HG03196 (cell line): ENCODE measurements at regions not wholly inside any gene's neighbourhood (a gene's known extent, or its start where the extent isn't known, plus 50 kb on each side); places are given as distances from the start of the nearest gene placed in this dataset.

Experiments used
- ATAC-seq: cut with Tn5 transposase; IDR thresholded peaks from one replicate; pipeline ENCODE4 v1.9.1; 2021; ENCODE audit not compliant: unreplicated experiment

GRCh38 chr6:97790926-97791590, 508.0 kb upstream of the MMS22L start:
- ATAC-seq = no peak

GRCh38 chr6:97805596-97805995, 522.6 kb upstream of the MMS22L start:
- no peak for ATAC-seq

GRCh38 chr6:97812940-97813339, 529.9 kb upstream of the MMS22L start:
- ATAC-seq = no peak

- no peak for ATAC-seq
These were observed 531.0 kb upstream of the MMS22L start for GRCh38 chr6:97813889-97814567.

- no peak for ATAC-seq
These were observed 532.3 kb upstream of the MMS22L start for GRCh38 chr6:97815301-97815812.

- ATAC-seq = no peak
These were observed 533.5 kb upstream of the MMS22L start for GRCh38 chr6:97816526-97816925.

- ATAC-seq = no peak
These were observed 536.7 kb upstream of the MMS22L start for GRCh38 chr6:97819710-97820109.

GRCh38 chr6:97820400-97820799, 537.4 kb upstream of the MMS22L start:
- ATAC-seq = no peak

- no peak for ATAC-seq
These were observed 539.6 kb upstream of the MMS22L start for GRCh38 chr6:97822632-97823031.

- ATAC-seq = no peak
These were observed 558.7 kb upstream of the MMS22L start for GRCh38 chr6:97841763-97842162.

- ATAC-seq = no peak
These were observed 559.5 kb upstream of the MMS22L start for GRCh38 chr6:97842521-97842920.

- ATAC-seq = no peak
These were observed 566.4 kb upstream of the MMS22L start for GRCh38 chr6:97849390-97849789.

GRCh38 chr6:97850458-97851212, 567.6 kb upstream of the MMS22L start:
- ATAC-seq = no peak

GRCh38 chr6:97863697-97864096, 580.7 kb upstream of the MMS22L start:
- ATAC-seq = no peak

GRCh38 chr6:97864366-97864765, 581.4 kb upstream of the MMS22L start:
- ATAC-seq = no peak

GRCh38 chr6:97864826-97865225, 581.8 kb upstream of the MMS22L start:
- no peak for ATAC-seq

GRCh38 chr6:97865612-97866011, 582.6 kb upstream of the MMS22L start:
- ATAC-seq = no peak

- no peak for ATAC-seq
These were observed 583.6 kb upstream of the MMS22L start for GRCh38 chr6:97866616-97867015.

GRCh38 chr6:97867177-97867576, 584.2 kb upstream of the MMS22L start:
- no peak for ATAC-seq

- no peak for ATAC-seq
These were observed 587.3 kb upstream of the MMS22L start for GRCh38 chr6:97870273-97870672.

GRCh38 chr6:97876711-97877110, 593.7 kb upstream of the MMS22L start:
- ATAC-seq = no peak

- no peak for ATAC-seq
These were observed 599.7 kb upstream of the MMS22L start for GRCh38 chr6:97882755-97883154.
